Osteoblast (primary cell): ENCODE measurements at regions not wholly inside any gene's neighbourhood (a gene's known extent, or its start where the extent isn't known, plus 50 kb on each side); places are given as distances from the start of the nearest gene placed in this dataset.

Experiments
- DNase-seq: peaks from one replicate; pipeline ENCODE4 v3.0.0; 2011; ENCODE audit warnings: low spot score, mixed read lengths; ENCODE audit not compliant: insufficient read length; ENCODE audit errors: missing footprints
- H2AFZ ChIP-seq: 2 replicates; pipeline ENCODE4 v1.6.0; 2011; ENCODE audit warnings: mild to moderate bottlenecking, low read length
- H3K27ac ChIP-seq: 2 replicates; pipeline ENCODE4 v1.5.1; 2011; ENCODE audit warnings: mild to moderate bottlenecking, low read depth, low read length, moderate library complexity
- H3K27me3 ChIP-seq: 2 replicates; pipeline ENCODE4 v1.6.0; 2012; ENCODE audit warnings: mild to moderate bottlenecking, control low read depth, inconsistent platforms, low read length, moderate library complexity; ENCODE audit not compliant: insufficient read depth
- H3K36me3 ChIP-seq: 2 replicates; pipeline ENCODE4 v1.5.1; 2011; ENCODE audit warnings: mild to moderate bottlenecking, low read length, control low read depth, moderate library complexity; ENCODE audit not compliant: insufficient read depth
- H3K4me1 ChIP-seq: 2 replicates; pipeline ENCODE4 v1.5.1; 2011; ENCODE audit warnings: mild to moderate bottlenecking, low read length, control low read depth, moderate library complexity; ENCODE audit not compliant: insufficient read depth
- H3K4me2 ChIP-seq: 2 replicates; pipeline ENCODE4 v1.6.0; 2011; ENCODE audit warnings: mild to moderate bottlenecking, low read length; ENCODE audit not compliant: insufficient read depth
- H3K4me3 ChIP-seq: fragments of 200-600 bp; sonication (generic); 3 replicates; pipeline ENCODE4 v1.5.1; 2012; ENCODE audit warnings: mild to moderate bottlenecking, low read length, inconsistent platforms; ENCODE audit not compliant: insufficient read depth
- H3K79me2 ChIP-seq: 2 replicates; pipeline ENCODE4 v1.6.0; 2012; ENCODE audit warnings: mild to moderate bottlenecking, low read length, control low read depth, inconsistent platforms; ENCODE audit not compliant: insufficient read depth
- H3K9me3 ChIP-seq: 2 replicates; pipeline ENCODE4 v1.5.1; 2011; ENCODE audit warnings: low read depth, low read length, control low read depth
- H4K20me1 ChIP-seq: 2 replicates; pipeline ENCODE4 v1.6.0; 2012; ENCODE audit warnings: mild to moderate bottlenecking, low read length, control low read depth; ENCODE audit not compliant: insufficient read depth
- TF ChIP-seq, protein P1 (sequence below): IDR thresholded peaks from 2 replicates; pipeline ENCODE4 v1.5.1; 2011; ENCODE audit warnings: mild to moderate bottlenecking, low read depth, low read length, moderate library complexity; ENCODE audit errors: extremely low read depth

DNA sequence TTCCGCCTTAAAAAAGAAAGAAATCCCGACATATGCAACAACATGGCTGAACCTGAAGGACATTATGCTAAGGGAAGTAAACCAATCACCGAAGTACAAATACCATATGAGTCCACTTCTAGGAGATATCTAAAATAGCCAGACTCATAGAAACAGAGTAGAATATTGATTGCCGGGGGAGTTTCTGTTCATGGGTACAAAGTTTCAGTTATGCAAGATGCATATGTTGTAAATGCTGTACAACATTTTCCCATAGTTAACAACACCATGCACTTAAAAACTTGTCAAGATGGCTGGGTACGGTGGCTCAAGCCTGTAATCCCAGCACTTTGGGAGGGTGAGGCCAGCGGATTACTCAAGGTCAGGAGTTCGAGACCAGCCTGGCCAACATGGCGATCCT, 251.5 kb upstream of the EEF2KMT start:
- Histone ChIP-seq H4K20me1 (no peaks in the 10 kb centered on the region), H3K79me2 (no peaks in the 10 kb centered on the region), H3K4me1 (no peaks in the 10 kb centered on the region), H2AFZ (no peak overlapping the region), H3K27me3 (no peaks in the 10 kb centered on the region), H3K4me3 (no peak overlapping the region), H3K27ac (no peak overlapping the region), H3K9me3 (no peaks in the 10 kb centered on the region), H3K4me2 (no peak overlapping the region), H3K36me3 (no peaks in the 10 kb centered on the region)
- no peak for DNase-seq
- TF ChIP-seq, protein P1, sequence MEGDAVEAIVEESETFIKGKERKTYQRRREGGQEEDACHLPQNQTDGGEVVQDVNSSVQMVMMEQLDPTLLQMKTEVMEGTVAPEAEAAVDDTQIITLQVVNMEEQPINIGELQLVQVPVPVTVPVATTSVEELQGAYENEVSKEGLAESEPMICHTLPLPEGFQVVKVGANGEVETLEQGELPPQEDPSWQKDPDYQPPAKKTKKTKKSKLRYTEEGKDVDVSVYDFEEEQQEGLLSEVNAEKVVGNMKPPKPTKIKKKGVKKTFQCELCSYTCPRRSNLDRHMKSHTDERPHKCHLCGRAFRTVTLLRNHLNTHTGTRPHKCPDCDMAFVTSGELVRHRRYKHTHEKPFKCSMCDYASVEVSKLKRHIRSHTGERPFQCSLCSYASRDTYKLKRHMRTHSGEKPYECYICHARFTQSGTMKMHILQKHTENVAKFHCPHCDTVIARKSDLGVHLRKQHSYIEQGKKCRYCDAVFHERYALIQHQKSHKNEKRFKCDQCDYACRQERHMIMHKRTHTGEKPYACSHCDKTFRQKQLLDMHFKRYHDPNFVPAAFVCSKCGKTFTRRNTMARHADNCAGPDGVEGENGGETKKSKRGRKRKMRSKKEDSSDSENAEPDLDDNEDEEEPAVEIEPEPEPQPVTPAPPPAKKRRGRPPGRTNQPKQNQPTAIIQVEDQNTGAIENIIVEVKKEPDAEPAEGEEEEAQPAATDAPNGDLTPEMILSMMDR, result no peak

DNA sequence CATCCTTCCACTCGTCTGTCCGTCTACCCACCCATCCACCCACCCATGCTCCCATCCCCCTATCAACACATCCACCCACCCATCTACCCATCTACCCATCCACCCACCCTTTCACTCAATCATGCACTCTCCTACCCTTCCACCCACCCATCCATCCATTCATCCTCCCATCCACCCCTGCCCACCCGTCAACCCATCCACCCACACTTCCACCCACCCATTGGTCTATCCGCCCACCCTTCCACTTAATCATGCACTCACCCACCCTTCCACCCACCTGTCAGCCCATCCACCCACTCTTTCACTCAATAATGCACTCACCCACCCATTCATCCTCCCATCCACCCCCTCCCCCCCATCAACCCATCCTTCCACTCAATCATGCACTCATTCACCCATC, 250.0 kb upstream of the EEF2KMT start:
- no peaks in the 10 kb centered on the region for H3K27me3 ChIP-seq
- no peak overlapping the region for H3K27ac ChIP-seq
- H4K20me1 ChIP-seq, result no peaks in the 10 kb centered on the region
- H3K9me3 ChIP-seq, result no peaks in the 10 kb centered on the region
- H3K4me3 ChIP-seq, result no peak overlapping the region
- no peaks in the 10 kb centered on the region for H3K36me3 ChIP-seq
- H3K4me1 ChIP-seq, result no peaks in the 10 kb centered on the region
- H3K79me2 ChIP-seq, result no peaks in the 10 kb centered on the region
- TF ChIP-seq, protein P1, result no peak
- no peak overlapping the region for H2AFZ ChIP-seq
- H3K4me2 ChIP-seq, result no peak overlapping the region
- DNase-seq, result peak; percentile 79

DNA sequence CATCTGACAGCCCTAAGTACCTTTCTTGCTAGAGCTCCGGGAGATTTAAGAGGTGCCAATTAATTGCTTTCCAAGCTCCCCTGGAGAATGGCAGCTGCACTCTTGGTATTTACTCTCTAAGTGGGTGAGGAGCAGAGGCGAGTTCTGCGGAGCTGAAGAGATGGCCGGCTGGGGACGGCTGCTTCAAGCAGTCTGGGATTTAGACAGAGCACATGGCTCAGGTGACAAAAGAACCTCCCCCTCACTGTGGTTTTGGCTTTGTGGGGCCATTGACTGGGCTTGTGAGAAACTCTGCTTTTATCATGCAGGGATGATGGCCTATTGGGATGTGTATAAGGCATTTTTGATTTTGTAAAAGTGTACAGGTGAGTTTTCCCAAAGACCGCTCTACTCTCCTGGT, 239.3 kb upstream of the EEF2KMT start:
- TF ChIP-seq, protein P1, result no peak
- Histone ChIP-seq H4K20me1 (no peaks in the 10 kb centered on the region), H3K79me2 (no peaks in the 10 kb centered on the region), H3K4me3 (no peak overlapping the region), H2AFZ (no peak overlapping the region), H3K36me3 (no peaks in the 10 kb centered on the region), H3K27ac (no peak overlapping the region), H3K27me3 (no peaks in the 10 kb centered on the region), H3K9me3 (peaks cover 3% of the 10 kb centered on the region), H3K4me2 (no peak overlapping the region), H3K4me1 (no peaks in the 10 kb centered on the region)
- DNase-seq, result no peak

DNA sequence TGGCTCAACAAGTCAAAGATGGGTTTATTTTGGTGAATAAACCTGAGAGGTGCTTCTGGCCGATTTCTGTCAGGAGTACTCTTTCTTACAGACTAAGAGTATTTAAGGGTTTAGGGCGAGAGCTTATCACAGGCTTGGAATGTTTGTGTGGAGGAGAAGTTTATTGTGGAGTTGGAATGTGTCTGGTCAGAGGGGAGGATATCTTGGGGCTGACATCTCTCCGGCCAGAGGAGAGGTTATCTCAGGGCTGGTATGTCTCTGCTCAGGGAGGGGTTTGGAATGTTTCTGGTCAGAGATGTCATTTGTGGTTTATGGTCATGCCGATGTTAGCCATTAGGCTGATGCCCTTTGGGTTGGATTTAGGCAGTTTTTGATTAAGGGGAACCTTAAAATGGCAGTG, 236.4 kb upstream of the EEF2KMT start:
- Histone ChIP-seq H3K36me3 (no peaks in the 10 kb centered on the region), H3K79me2 (no peaks in the 10 kb centered on the region), H2AFZ (no peak overlapping the region), H3K27ac (no peak overlapping the region), H3K9me3 (no peaks in the 10 kb centered on the region), H3K4me1 (no peaks in the 10 kb centered on the region), H3K27me3 (no peaks in the 10 kb centered on the region), H4K20me1 (no peaks in the 10 kb centered on the region), H3K4me2 (no peak overlapping the region), H3K4me3 (no peak overlapping the region)
- TF ChIP-seq, protein P1, result no peak
- no peak for DNase-seq
